Kidney (tissue), 13 donors: ENCODE measurements at regions not wholly inside any gene's neighbourhood (a gene's known extent, or its start where the extent isn't known, plus 50 kb on each side); places are given as distances from the start of the nearest gene placed in this dataset.

ENCODE experiments used
- DNase-seq, 5 donors: peaks; one replicate each; pipeline ENCODE4 v3.0.0-alpha.2; 2013 to 2020
- FAIRE-seq: peaks from 2 replicates; lab custom pipeline; 2012; peaks lifted over from hg19 to GRCh38; lab: Jason Lieb, UNC
- H3K27ac ChIP-seq, 2 donors: one replicate each; pipeline ENCODE4 v1.7.0; 2013; ENCODE audit warnings: low read depth in 2 of 2, low read length in 2 of 2, inconsistent platforms in 1 of 2
- H3K27me3 ChIP-seq: one replicate; pipeline ENCODE4 v1.7.1; 2013; ENCODE audit warnings: low read length, inconsistent platforms; ENCODE audit not compliant: control insufficient read depth, insufficient read depth
- H3K36me3 ChIP-seq, 3 donors: one replicate each; pipeline versions ENCODE4 v1.7.0 to v1.7.1; 2013; ENCODE audit warnings: low read length in 3 of 3, control low read depth in 1 of 3, inconsistent platforms in 1 of 3; ENCODE audit not compliant: insufficient read depth in 3 of 3, control insufficient read depth in 2 of 3
- H3K4me1 ChIP-seq, 3 donors: one replicate each; pipeline versions ENCODE4 v1.7.0 to v1.7.1; 2013; ENCODE audit warnings: low read length in 3 of 3, inconsistent platforms in 1 of 3, low read depth in 1 of 3; ENCODE audit not compliant: control insufficient read depth in 2 of 3, insufficient read depth in 2 of 3
- H3K4me3 ChIP-seq, 3 donors: one replicate each; pipeline versions ENCODE4 v1.7.0 to v1.8.1; 2013; ENCODE audit warnings: low read length in 3 of 3, control low read depth in 1 of 3, inconsistent platforms in 1 of 3
- H3K9ac ChIP-seq, 3 donors: one replicate each; pipeline versions ENCODE4 v1.7.0 to v1.7.1; 2013; ENCODE audit warnings: low read length in 3 of 3, control low read depth in 1 of 3, inconsistent platforms in 1 of 3
- H3K9me3 ChIP-seq, 3 donors: one replicate each; pipeline versions ENCODE4 v1.7.0 to v1.7.1; 2013; ENCODE audit warnings: low read length in 3 of 3, control low read depth in 1 of 3, inconsistent platforms in 1 of 3; ENCODE audit not compliant: control insufficient read depth in 2 of 3, insufficient read depth in 1 of 3
- CTCF ChIP-seq: IDR thresholded peaks from 3 replicates; pipeline ENCODE4 v1.5.1; 2012; ENCODE audit warnings: mild to moderate bottlenecking, moderate library complexity, borderline replicate concordance; ENCODE audit not compliant: insufficient read depth; ENCODE audit errors: extremely low read depth
- intact Hi-C: fragments of 100-400 bp; cut with DNase I; formaldehyde crosslinking; loops from one replicate; pipeline ENCODE4 v1.11.1; 2022
- donor health status: control.
- donor health status: control.
- donor health status: control.
- donor health status: control.
- donor health status: control.
- donor health status: DM: yes; HTN: yes; CAD: no.
- donor health status: Normal renal cell carcinoma (clear cell type).

GRCh38 chr15:39132954-39133600 is 447.8 kb upstream of the THBS1 start:
- FAIRE-seq (no peak), DNase-seq (no peak)
- peaks cover 0 to 7% (median 0%) of the 10 kb centered on the region in 3 donors for H3K4me1 ChIP-seq
- no peak for TF ChIP-seq CTCF
- no peaks in the 10 kb centered on the region for H3K27me3 ChIP-seq
- H3K36me3 ChIP-seq = no peaks in the 10 kb centered on the region
- H3K9me3 ChIP-seq = no peaks in the 10 kb centered on the region
- H3K27ac ChIP-seq = no peak overlapping the region
- no peak overlapping the region for H3K9ac ChIP-seq
- no peak overlapping the region for H3K4me3 ChIP-seq
- intact Hi-C loops = no loop called here

- no peak for TF ChIP-seq CTCF
- FAIRE-seq (no peak), DNase-seq (no peak)
- Histone ChIP-seq H3K27me3 (no peaks in the 10 kb centered on the region), H3K4me1 (no peaks in the 10 kb centered on the region), H3K9ac (no peak overlapping the region), H3K9me3 (no peaks in the 10 kb centered on the region), H3K27ac (no peak overlapping the region), H3K4me3 (no peak overlapping the region), H3K36me3 (no peaks in the 10 kb centered on the region)
- intact Hi-C loops = no loop called here
Observed at GRCh38 chr15:39134282-39134681, 446.6 kb upstream of the THBS1 start.

GRCh38 chr15:39135989-39136388 is 444.9 kb upstream of the THBS1 start:
- FAIRE-seq (no peak), DNase-seq (no peak)
- H3K9ac ChIP-seq = no peak overlapping the region
- no peak for TF ChIP-seq CTCF
- intact Hi-C loops = no loop called here
- H3K27ac ChIP-seq = no peak overlapping the region
- H3K9me3 ChIP-seq = no peaks in the 10 kb centered on the region
- H3K36me3 ChIP-seq = no peaks in the 10 kb centered on the region
- no peaks in the 10 kb centered on the region for H3K27me3 ChIP-seq
- no peaks in the 10 kb centered on the region for H3K4me1 ChIP-seq
- H3K4me3 ChIP-seq = no peak overlapping the region
